Nephron progenitor cell (in vitro differentiated cells): ENCODE measurements at regions not wholly inside any gene's neighbourhood (a gene's known extent, or its start where the extent isn't known, plus 50 kb on each side); places are given as distances from the start of the nearest gene placed in this dataset.
A peak's percentile ranks its signal among the peaks of the same experiment; 100 is the strongest.

Experiments
- DNase-seq: peaks from one replicate; pipeline ENCODE4 v3.0.0; 2021
- H3K27ac Mint-ChIP-seq: 2 replicates; pipeline ENCODE4 v1.8.0; 2021; ENCODE audit warnings: mild to moderate bottlenecking, moderate library complexity, mixed read lengths
- H3K27me3 Mint-ChIP-seq: 2 replicates; pipeline ENCODE4 v1.8.0; 2021; ENCODE audit warnings: mild to moderate bottlenecking, low read depth, mixed read lengths; ENCODE audit not compliant: poor library complexity
- H3K36me3 Mint-ChIP-seq: 2 replicates; pipeline ENCODE4 v1.8.0; 2021; ENCODE audit warnings: low read depth, mixed read lengths
- H3K4me1 Mint-ChIP-seq: 2 replicates; pipeline ENCODE4 v1.8.0; 2021; ENCODE audit warnings: mixed read lengths
- H3K4me3 Mint-ChIP-seq: 2 replicates; pipeline ENCODE4 v1.8.0; 2021; ENCODE audit warnings: mild to moderate bottlenecking, moderate library complexity, mixed read lengths
- H3K9me3 Mint-ChIP-seq: 2 replicates; pipeline ENCODE4 v1.8.0; 2021; ENCODE audit warnings: mild to moderate bottlenecking, moderate library complexity, mixed read lengths
- TF ChIP-seq, protein P1 (sequence below): fragments of 200-600 bp; sonication (generic); IDR thresholded peaks from 2 replicates; pipeline ENCODE4 v1.5.0; 2021; ENCODE audit warnings: antibody characterized with exemption

DNA sequence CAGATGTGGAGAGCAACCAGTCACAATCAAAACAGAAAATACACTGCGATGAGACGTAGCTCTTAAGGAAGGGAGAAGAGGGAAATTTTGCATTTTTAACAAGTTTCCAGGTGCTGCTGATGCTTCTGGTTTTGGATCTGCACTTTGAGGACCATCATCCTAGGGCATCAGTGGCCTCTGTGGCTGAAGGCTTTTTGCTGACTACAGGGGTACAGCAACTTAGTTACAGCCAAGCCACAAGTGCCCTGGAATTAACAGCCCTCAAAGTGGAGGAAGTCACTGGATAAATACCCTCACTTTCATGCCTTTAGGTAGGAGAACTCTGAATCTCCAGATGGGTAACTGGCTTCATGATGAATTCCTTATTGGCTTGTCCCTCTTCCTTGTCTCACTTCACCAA, 700.9 kb downstream of the TMEM182 start:
- H3K36me3 Mint-ChIP-seq: no peaks in the 10 kb centered on the region
- TF ChIP-seq, protein P1, sequence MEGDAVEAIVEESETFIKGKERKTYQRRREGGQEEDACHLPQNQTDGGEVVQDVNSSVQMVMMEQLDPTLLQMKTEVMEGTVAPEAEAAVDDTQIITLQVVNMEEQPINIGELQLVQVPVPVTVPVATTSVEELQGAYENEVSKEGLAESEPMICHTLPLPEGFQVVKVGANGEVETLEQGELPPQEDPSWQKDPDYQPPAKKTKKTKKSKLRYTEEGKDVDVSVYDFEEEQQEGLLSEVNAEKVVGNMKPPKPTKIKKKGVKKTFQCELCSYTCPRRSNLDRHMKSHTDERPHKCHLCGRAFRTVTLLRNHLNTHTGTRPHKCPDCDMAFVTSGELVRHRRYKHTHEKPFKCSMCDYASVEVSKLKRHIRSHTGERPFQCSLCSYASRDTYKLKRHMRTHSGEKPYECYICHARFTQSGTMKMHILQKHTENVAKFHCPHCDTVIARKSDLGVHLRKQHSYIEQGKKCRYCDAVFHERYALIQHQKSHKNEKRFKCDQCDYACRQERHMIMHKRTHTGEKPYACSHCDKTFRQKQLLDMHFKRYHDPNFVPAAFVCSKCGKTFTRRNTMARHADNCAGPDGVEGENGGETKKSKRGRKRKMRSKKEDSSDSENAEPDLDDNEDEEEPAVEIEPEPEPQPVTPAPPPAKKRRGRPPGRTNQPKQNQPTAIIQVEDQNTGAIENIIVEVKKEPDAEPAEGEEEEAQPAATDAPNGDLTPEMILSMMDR: no peak
- no peak overlapping the region for H3K27ac Mint-ChIP-seq
- H3K4me3 Mint-ChIP-seq: no peak overlapping the region
- H3K27me3 Mint-ChIP-seq: no peaks in the 10 kb centered on the region
- peaks cover 4% of the 10 kb centered on the region for H3K9me3 Mint-ChIP-seq
- H3K4me1 Mint-ChIP-seq: peaks cover 6% of the 10 kb centered on the region
- no peak for DNase-seq

DNA sequence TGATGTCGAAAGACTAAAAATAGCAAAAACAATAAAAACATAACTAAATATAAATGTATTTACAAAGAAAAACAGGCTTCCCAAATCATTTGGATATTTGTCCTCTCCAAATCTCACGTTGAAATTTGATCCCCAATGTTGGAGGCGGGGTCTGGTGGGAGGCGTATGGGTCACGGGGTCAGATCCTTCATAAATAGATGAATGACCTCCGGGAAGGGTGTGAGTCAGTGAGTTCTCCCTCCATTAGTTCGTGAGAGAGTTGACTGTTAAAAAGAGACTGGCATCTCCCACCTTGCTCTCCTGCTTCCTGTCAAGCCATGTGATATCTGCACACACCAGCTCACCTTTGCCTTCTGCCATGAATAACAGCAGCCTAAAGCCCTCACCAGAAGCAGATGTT, 703.0 kb downstream of the TMEM182 start:
- TF ChIP-seq, protein P1: no peak
- Mint-ChIP-seq H3K4me1 (peaks cover 6% of the 10 kb centered on the region), H3K27me3 (no peaks in the 10 kb centered on the region), H3K4me3 (no peak overlapping the region), H3K27ac (peak overlapping the region; percentile 69), H3K36me3 (no peaks in the 10 kb centered on the region), H3K9me3 (peaks cover 4% of the 10 kb centered on the region)
- peak; percentile 7 for DNase-seq

DNA sequence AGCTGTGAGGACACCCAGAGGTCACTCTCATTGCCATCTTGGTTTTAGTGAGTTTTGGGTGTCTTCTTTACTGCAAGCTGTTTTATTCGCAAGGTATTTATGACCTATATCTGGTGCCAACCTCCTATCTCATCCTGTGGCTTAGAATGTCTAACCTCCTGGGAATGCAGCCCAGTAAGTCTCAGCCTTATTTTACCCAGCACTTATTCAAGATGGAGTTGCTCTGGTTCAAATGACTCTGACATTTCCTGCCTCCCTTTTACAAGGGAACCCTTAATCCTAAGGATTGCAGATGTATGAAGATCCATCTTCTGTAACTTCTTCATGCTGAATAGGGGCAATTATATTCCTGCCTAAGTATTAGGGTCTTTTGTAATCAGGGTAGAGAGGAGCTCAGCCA, 708.0 kb downstream of the TMEM182 start:
- no peak overlapping the region for H3K27ac Mint-ChIP-seq

GRCh38 chr2:103484906-103485305, 723.1 kb downstream of the TMEM182 start:
- DNase-seq: no peak
- Mint-ChIP-seq H3K36me3 (no peaks in the 10 kb centered on the region), H3K9me3 (no peaks in the 10 kb centered on the region), H3K4me1 (no peaks in the 10 kb centered on the region), H3K27ac (no peak overlapping the region), H3K4me3 (no peak overlapping the region), H3K27me3 (no peaks in the 10 kb centered on the region)
- TF ChIP-seq, protein P1: no peak

More for the DNA sequence above, 708.0 kb downstream of the TMEM182 start:
- TF ChIP-seq, protein P1: no peak
- no peak for DNase-seq
- Mint-ChIP-seq H3K4me3 (no peak overlapping the region), H3K9me3 (peaks cover 4% of the 10 kb centered on the region), H3K27me3 (peaks cover 7% of the 10 kb centered on the region), H3K36me3 (no peaks in the 10 kb centered on the region), H3K4me1 (peaks cover 4% of the 10 kb centered on the region)

DNA sequence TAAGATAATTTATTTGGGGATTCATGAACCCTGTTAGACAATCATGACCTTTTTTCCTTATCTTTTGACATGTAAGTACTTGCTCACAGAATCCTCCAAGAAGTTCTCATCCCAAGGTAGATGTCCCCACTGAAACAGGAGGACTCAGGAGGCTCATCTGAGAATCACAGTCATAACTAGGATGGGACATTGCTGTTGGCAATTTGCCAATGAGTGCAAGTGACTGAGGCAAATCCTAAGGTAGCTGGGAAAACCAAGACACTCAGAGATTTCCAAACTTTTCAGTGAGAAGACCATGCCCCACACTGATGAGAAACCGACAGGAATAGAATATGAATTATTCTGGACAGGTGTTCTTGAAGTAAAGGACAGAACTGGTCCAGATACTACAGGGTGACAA, 735.0 kb downstream of the TMEM182 start:
- Mint-ChIP-seq H3K27me3 (peaks cover 3% of the 10 kb centered on the region), H3K9me3 (no peaks in the 10 kb centered on the region), H3K4me3 (no peak overlapping the region), H3K36me3 (no peaks in the 10 kb centered on the region), H3K4me1 (no peaks in the 10 kb centered on the region), H3K27ac (no peak overlapping the region)
- no peak for DNase-seq
- TF ChIP-seq, protein P1: no peak

DNA sequence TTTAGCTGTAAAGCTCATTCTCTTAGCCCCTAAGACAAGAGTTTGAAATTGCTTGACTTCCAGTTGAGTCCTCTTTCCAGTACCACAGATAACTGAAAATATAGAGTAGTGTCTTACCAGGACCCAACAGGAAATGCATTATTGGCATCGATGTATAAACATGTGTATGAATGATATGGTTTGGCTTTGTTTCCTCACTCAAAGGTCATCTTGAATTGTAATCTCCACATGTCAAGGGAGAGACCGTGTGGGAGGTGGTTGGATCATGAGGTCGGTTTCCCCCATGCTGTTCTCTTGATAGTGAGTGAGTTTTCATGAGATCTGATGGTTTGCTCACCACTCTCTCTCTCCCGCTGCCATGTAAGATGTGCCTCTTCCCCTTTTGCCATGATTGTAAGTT, 745.0 kb downstream of the TMEM182 start:
- H3K4me1 Mint-ChIP-seq: no peaks in the 10 kb centered on the region
- H3K36me3 Mint-ChIP-seq: no peaks in the 10 kb centered on the region
- H3K27me3 Mint-ChIP-seq: no peaks in the 10 kb centered on the region

More for the DNA sequence above, 745.0 kb downstream of the TMEM182 start:
- TF ChIP-seq, protein P1: no peak
- Mint-ChIP-seq H3K27ac (no peak overlapping the region), H3K4me3 (no peak overlapping the region), H3K9me3 (no peaks in the 10 kb centered on the region)
- no peak for DNase-seq
